Loucy (cell line): ENCODE measurements at regions not wholly inside any gene's neighbourhood (a gene's known extent, or its start where the extent isn't known, plus 50 kb on each side); places are given as distances from the start of the nearest gene placed in this dataset.

Experiments
- H2AFZ ChIP-seq: fragments of 200-600 bp; sonication (generic); 2 replicates; pipeline ENCODE4 v1.6.0; 2016; ENCODE audit warnings: antibody characterized with exemption, mild to moderate bottlenecking, low read length, moderate library complexity
- H3F3A ChIP-seq: fragments of 200-600 bp; 2 replicates; pipeline ENCODE4 v1.6.0; 2016; ENCODE audit warnings: antibody characterized with exemption, low read depth, mild to moderate bottlenecking
- H3K27me3 ChIP-seq: fragments of 200-600 bp; sonication (generic); 2 replicates; pipeline ENCODE4 v1.6.1; 2014; ENCODE audit warnings: low read length, mild to moderate bottlenecking; ENCODE audit not compliant: insufficient read depth, poor library complexity, severe bottlenecking
- H3K36me3 ChIP-seq: fragments of 200-600 bp; sonication (generic); 2 replicates; pipeline ENCODE4 v1.6.1; 2016; ENCODE audit warnings: low read length; ENCODE audit not compliant: insufficient read depth
- H3K4me1 ChIP-seq: fragments of 200-600 bp; sonication (generic); 2 replicates; pipeline ENCODE4 v1.5.1; 2014; ENCODE audit warnings: low read length, mild to moderate bottlenecking; ENCODE audit not compliant: insufficient read depth, poor library complexity, severe bottlenecking
- H3K4me2 ChIP-seq: fragments of 200-600 bp; sonication (generic); 2 replicates; pipeline ENCODE4 v1.6.0; 2014; ENCODE audit warnings: antibody characterized with exemption, low read length, low read depth, mild to moderate bottlenecking; ENCODE audit not compliant: poor library complexity, severe bottlenecking
- H3K4me3 ChIP-seq: fragments of 200-600 bp; sonication (generic); 2 replicates; pipeline ENCODE4 v1.5.1; 2014; ENCODE audit warnings: low read length, mild to moderate bottlenecking, mixed read lengths; ENCODE audit not compliant: poor library complexity, severe bottlenecking
- H3K79me2 ChIP-seq: fragments of 200-600 bp; sonication (generic); 2 replicates; pipeline ENCODE4 v1.6.1; 2014; ENCODE audit warnings: low read length; ENCODE audit not compliant: insufficient read depth
- H3K9ac ChIP-seq: fragments of 200-600 bp; sonication (generic); 2 replicates; pipeline ENCODE4 v1.6.0; 2014; ENCODE audit warnings: mild to moderate bottlenecking, low read depth, low read length, moderate library complexity; ENCODE audit not compliant: poor library complexity, severe bottlenecking
- H3K9me2 ChIP-seq: fragments of 200-600 bp; sonication (generic); replicated peaks from 2 replicates; pipeline ENCODE4 v1.6.1; 2016; ENCODE audit warnings: low read depth, low read length, mixed read lengths
- H3K9me3 ChIP-seq: fragments of 200-600 bp; sonication (generic); 2 replicates; pipeline ENCODE4 v1.6.1; 2014; ENCODE audit warnings: mild to moderate bottlenecking, antibody characterized with exemption, low read length, low read depth; ENCODE audit not compliant: insufficient read depth
- H4K20me1 ChIP-seq: fragments of 200-600 bp; sonication (generic); 2 replicates; pipeline ENCODE4 v1.6.0; 2014; ENCODE audit warnings: antibody characterized with exemption, low read length, mild to moderate bottlenecking; ENCODE audit not compliant: insufficient read depth, poor library complexity, severe bottlenecking
- CTCF ChIP-seq: fragments of 200-600 bp; sonication (generic); conservative IDR thresholded peaks from 2 replicates; pipeline ENCODE4 v1.5.1; 2014; ENCODE audit warnings: mild to moderate bottlenecking, antibody characterized with exemption, low read length
- EZH2phosphoT487 ChIP-seq: fragments of 200-600 bp; IDR thresholded peaks from 2 replicates; pipeline ENCODE4 v1.6.1; 2018; ENCODE audit warnings: antibody characterized with exemption, mild to moderate bottlenecking, moderate library complexity, borderline replicate concordance

- no peak overlapping the region for H3K4me3 ChIP-seq
- no peaks in the 10 kb centered on the region for H3F3A ChIP-seq
- no peak overlapping the region for H3K9ac ChIP-seq
- H3K4me2 ChIP-seq, result no peak overlapping the region
- H3K4me1 ChIP-seq, result peaks cover 20% of the 10 kb centered on the region
- no peaks in the 10 kb centered on the region for H3K9me3 ChIP-seq
- no peak overlapping the region for H2AFZ ChIP-seq
- H3K9me2 ChIP-seq, result no peaks in the 10 kb centered on the region
- H3K36me3 ChIP-seq, result no peaks in the 10 kb centered on the region
- no peaks in the 10 kb centered on the region for H3K27me3 ChIP-seq
- H4K20me1 ChIP-seq, result no peaks in the 10 kb centered on the region
- no peaks in the 10 kb centered on the region for H3K79me2 ChIP-seq
- TF ChIP-seq EZH2phosphoT487, result no peak
- TF ChIP-seq CTCF, result no peak
Observed at GRCh38 chr2:88853403-88853790, 161.9 kb downstream of the RPIA start.

DNA sequence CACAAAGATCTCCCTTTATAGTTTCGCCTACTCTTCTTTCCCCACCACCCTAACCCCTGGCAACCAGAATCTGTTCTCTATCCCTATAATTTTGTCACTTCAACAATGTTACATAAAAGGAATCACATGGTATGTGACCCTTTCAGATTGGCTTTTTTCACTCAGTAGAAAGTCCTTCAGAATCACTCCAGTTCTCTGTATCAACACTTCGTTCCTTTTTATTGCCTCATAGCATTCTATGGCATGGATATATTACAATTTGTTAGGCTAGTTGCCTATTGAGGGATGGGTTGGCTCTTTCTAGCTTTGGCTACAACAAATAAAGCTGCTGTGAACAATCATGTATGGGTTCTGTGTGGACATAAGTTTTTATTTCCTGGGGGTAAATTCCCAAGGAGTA lies 163.1 kb downstream of the RPIA start:
- Histone ChIP-seq H3K9me2 (no peaks in the 10 kb centered on the region), H3K27me3 (no peaks in the 10 kb centered on the region), H3K79me2 (no peaks in the 10 kb centered on the region), H4K20me1 (no peaks in the 10 kb centered on the region), H3F3A (no peaks in the 10 kb centered on the region), H2AFZ (no peak overlapping the region), H3K4me2 (no peak overlapping the region), H3K4me3 (no peak overlapping the region), H3K9me3 (no peaks in the 10 kb centered on the region), H3K9ac (no peak overlapping the region), H3K4me1 (peaks cover 26% of the 10 kb centered on the region), H3K36me3 (no peaks in the 10 kb centered on the region)
- TF ChIP-seq EZH2phosphoT487 (no peak), CTCF (no peak)

DNA sequence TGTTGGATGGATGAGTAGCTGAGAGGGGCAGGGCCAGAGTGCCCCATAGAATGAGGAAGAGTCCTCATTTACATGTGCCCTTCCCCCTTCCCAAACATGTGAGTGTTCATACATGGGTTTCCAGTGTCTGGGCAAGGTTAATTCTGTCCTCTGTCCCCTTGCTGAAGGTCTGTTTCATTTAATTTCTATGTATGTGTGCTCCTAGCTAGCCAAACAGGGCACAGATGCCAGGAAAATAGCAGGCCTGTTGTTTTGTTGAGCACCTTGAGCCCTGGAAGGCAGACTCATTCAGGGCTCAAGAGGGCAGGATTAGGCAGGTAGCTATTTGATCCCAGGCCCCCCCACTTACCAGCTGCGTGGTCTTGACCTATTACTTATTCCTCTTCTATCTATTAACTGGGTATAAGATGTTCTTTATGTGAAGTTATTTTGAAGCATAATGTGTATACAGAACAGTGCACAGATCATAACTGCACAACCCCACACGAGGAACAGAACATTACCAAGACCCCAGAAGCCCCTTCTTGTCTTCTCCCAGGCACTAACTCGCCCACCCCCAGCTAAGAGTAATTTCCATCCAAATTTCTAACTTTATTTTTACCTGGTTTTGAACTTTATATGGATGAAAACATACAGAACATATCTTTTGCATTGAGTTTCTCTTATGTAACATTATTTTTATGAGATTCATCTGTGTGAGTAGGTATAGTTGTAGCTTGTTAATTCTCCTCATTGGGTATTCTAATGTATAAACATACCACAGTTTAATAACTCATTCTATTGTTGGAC lies 164.3 kb downstream of the RPIA start:
- H4K20me1 ChIP-seq, result no peaks in the 10 kb centered on the region
- peaks cover 26% of the 10 kb centered on the region for H3K4me1 ChIP-seq
- no peak overlapping the region for H3K9ac ChIP-seq

More for the DNA sequence above, 164.3 kb downstream of the RPIA start:
- Histone ChIP-seq H3K79me2 (no peaks in the 10 kb centered on the region), H3F3A (no peaks in the 10 kb centered on the region), H2AFZ (peak overlapping the region; percentile 60; the same call in 1 of the 2 replicates), H3K4me3 (no peak overlapping the region), H3K36me3 (no peaks in the 10 kb centered on the region), H3K4me2 (no peak overlapping the region), H3K27me3 (no peaks in the 10 kb centered on the region), H3K9me2 (no peaks in the 10 kb centered on the region), H3K9me3 (no peaks in the 10 kb centered on the region)
- TF ChIP-seq EZH2phosphoT487, result no peak
- TF ChIP-seq CTCF, result no peak
